Common myeloid progenitor, CD34-positive (primary cell): ENCODE measurements at regions not wholly inside any gene's neighbourhood (a gene's known extent, or its start where the extent isn't known, plus 50 kb on each side); places are given as distances from the start of the nearest gene placed in this dataset.
"Not testable (repeated sequence)": the region's sequence is repeated elsewhere in the genome, so short reads cannot be mapped to it uniquely, and the experiment has no call there.

Experiments used
- CTCF ChIA-PET: fragments of 350-600 bp; sonication (Branson Sonifier 250); formaldehyde crosslinking; loops from one replicate; lab custom pipeline; 2021; ENCODE audit warnings: antibody characterized with exemption; lab: Charles Lee
- POLR2A ChIA-PET: fragments of 350-600 bp; sonication (Branson Sonifier 250); formaldehyde crosslinking; loops from one replicate; lab custom pipeline; 2021; ENCODE audit warnings: antibody characterized with exemption; lab: Charles Lee
- DNase-seq, 3 donors: peaks; one replicate each; pipeline versions ENCODE4 v3.0.0 to v3.0.0-alpha.2; 2013
- H3K27ac ChIP-seq, 2 experiments: 1 replicate in 1 of 2; 2 replicates in 1 of 2; pipeline ENCODE4 v1.7.0; 2013; ENCODE audit warnings: inconsistent platforms in 2 of 2, low read length in 2 of 2, mild to moderate bottlenecking in 2 of 2, low read depth in 1 of 2, moderate library complexity in 1 of 2; ENCODE audit not compliant: severe bottlenecking in 2 of 2, insufficient read depth in 1 of 2, poor library complexity in 1 of 2
- H3K27me3 ChIP-seq, 5 experiments: replicated peaks in 2 of 5; 1 replicate in 3 of 5; 2 replicates in 2 of 5; pipeline versions ENCODE4 v1.6.1 to v1.7.0; 2013; ENCODE audit warnings: low read length in 4 of 5, mild to moderate bottlenecking in 2 of 5, moderate library complexity in 2 of 5, inconsistent platforms in 1 of 5; ENCODE audit not compliant: insufficient read depth in 5 of 5, control insufficient read depth in 4 of 5
- H3K36me3 ChIP-seq, 4 experiments: 1 replicate in 2 of 4; 2 replicates in 2 of 4; pipeline versions ENCODE4 v1.6.1 to v1.7.0; 2013; ENCODE audit warnings: low read length in 3 of 4, control low read depth in 1 of 4, mild to moderate bottlenecking in 1 of 4; ENCODE audit not compliant: control insufficient read depth in 4 of 4, insufficient read depth in 4 of 4
- H3K4me1 ChIP-seq, 4 experiments: 1 replicate in 3 of 4; 2 replicates in 1 of 4; pipeline versions ENCODE4 v1.6.1 to v1.7.1; 2013; ENCODE audit warnings: low read length in 3 of 4, mild to moderate bottlenecking in 3 of 4, control low read depth in 1 of 4, inconsistent platforms in 1 of 4, moderate library complexity in 1 of 4; ENCODE audit not compliant: control insufficient read depth in 4 of 4, insufficient read depth in 4 of 4; ENCODE audit errors: control extremely low read depth in 1 of 4
- H3K4me3 ChIP-seq, 7 experiments: 1 replicate in 4 of 7; 2 replicates in 3 of 7; pipeline versions ENCODE4 v1.5.1 to v1.7.0; 2013; ENCODE audit warnings: mild to moderate bottlenecking in 7 of 7, low read length in 6 of 7, moderate library complexity in 6 of 7, inconsistent platforms in 2 of 7, low read depth in 2 of 7, control low read depth in 1 of 7; ENCODE audit not compliant: insufficient read depth in 4 of 7, control insufficient read depth in 1 of 7; ENCODE audit errors: extremely low read depth in 1 of 7
- H3K9me3 ChIP-seq, 5 experiments: 1 replicate in 4 of 5; 2 replicates in 1 of 5; pipeline versions ENCODE4 v1.6.1 to v1.7.1; 2013; ENCODE audit warnings: low read length in 4 of 5, mild to moderate bottlenecking in 2 of 5, inconsistent platforms in 1 of 5, low read depth in 1 of 5, moderate library complexity in 1 of 5; ENCODE audit not compliant: control insufficient read depth in 4 of 5, insufficient read depth in 2 of 5; ENCODE audit errors: control extremely low read depth in 1 of 5
- WGBS: methylation state at CpG from one replicate; pipeline ENCODE4 v1.1.5; 2013; ENCODE audit not compliant: insufficient coverage; 5-methylcytosine and 5-hydroxymethylcytosine counted together

GRCh38 chr13:78060966-78061365 lies 142.3 kb upstream of the EDNRB start:
- DNase-seq, result no peak
- POLR2A ChIA-PET, result interaction anchor here (0.7 kb wide), 1 partner anchor 30 kb away, joined by 5 read pairs; no protein-coding TSS in a partner anchor
- Histone ChIP-seq H3K4me3 (no peak overlapping the region), H3K9me3 (peaks cover 0 to 9% (median 5%) of the 10 kb centered on the region in 5 experiments), H3K4me1 (no peaks in the 10 kb centered on the region), H3K36me3 (no peaks in the 10 kb centered on the region), H3K27me3 (no peaks in the 10 kb centered on the region), H3K27ac (no peak overlapping the region)
- CTCF ChIA-PET, result no interaction called here
- WGBS, result 86% methylated on average over 3 of the region's 6 CpGs

DNA sequence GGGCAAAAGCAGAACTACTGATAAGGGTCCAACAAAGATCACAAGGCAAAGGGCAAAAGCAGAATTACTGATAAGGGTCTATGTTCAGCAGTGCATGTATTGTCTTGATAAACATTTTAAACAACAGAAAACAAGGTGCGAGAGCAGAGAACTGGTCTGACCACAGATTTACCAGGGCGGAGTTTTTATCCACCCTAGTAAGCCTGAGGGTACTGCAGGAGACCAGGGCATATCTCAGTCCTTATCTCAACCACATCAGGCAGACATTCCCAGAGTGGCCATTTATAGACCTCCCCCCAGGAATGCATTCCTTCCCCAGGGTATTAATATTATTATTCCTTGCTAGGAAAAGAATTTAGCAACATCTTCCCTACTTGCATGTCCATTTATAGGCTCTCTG lies 138.2 kb upstream of the EDNRB start:
- H3K4me1 ChIP-seq, CTCF ChIA-PET, H3K27me3 ChIP-seq, POLR2A ChIA-PET, H3K27ac ChIP-seq, H3K4me3 ChIP-seq, H3K36me3 ChIP-seq: not testable (repeated sequence)
- peaks cover 0 to 12% (median 5%) of the 10 kb centered on the region in 5 experiments for H3K9me3 ChIP-seq
- WGBS, result no CpG with 5 or more reads among the region's 2 CpGs
- peak in 2 of 3 donors; percentile 7 to 9 for DNase-seq

- Histone ChIP-seq H3K27me3 (no peaks in the 10 kb centered on the region), H3K9me3 (peaks cover 0 to 12% (median 5%) of the 10 kb centered on the region in 5 experiments), H3K27ac (no peak overlapping the region), H3K4me3 (no peak overlapping the region), H3K4me1 (no peaks in the 10 kb centered on the region), H3K36me3 (no peaks in the 10 kb centered on the region)
- CTCF ChIA-PET, result no interaction called here
- DNase-seq, result no peak
- POLR2A ChIA-PET, result no interaction called here
- WGBS, result 100% methylated on average over 2 of the region's 3 CpGs
Measured at GRCh38 chr13:78054157-78054556, 135.5 kb upstream of the EDNRB start.

DNA sequence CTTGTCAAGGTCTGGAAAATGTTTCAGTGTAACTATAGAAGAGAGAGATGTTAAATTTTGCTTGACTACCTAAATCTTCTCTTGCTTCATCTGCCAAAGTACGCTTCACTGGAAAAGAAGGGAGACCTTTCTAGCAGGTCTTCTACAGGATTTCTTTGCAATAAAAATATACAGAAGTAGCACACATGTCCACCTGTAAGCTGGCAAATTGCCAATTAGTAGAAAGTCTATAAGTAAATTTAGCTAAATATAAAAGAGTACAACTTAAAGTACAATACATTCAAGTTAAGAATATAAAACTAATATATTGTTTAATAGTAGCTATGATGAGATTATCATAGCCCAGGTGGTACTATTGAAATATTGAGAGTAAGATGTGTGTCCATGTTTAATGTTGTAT lies 128.5 kb upstream of the EDNRB start:
- ChIA-PET POLR2A (no interaction called here), CTCF (no interaction called here)
- H3K27ac ChIP-seq, result no peak overlapping the region
- no peaks in the 10 kb centered on the region for H3K27me3 ChIP-seq
- H3K4me3 ChIP-seq, result no peak overlapping the region
- no peaks in the 10 kb centered on the region for H3K36me3 ChIP-seq
- DNase-seq, result no peak
- no peaks in the 10 kb centered on the region for H3K4me1 ChIP-seq
- WGBS, result 100% methylated on average over 1 of the region's 1 CpG
- no peaks in the 10 kb centered on the region for H3K9me3 ChIP-seq

- no peaks in the 10 kb centered on the region for H3K9me3 ChIP-seq
- WGBS, result 100% methylated on average over 1 of the region's 2 CpGs
- H3K27ac ChIP-seq, result no peak overlapping the region
- no peaks in the 10 kb centered on the region for H3K36me3 ChIP-seq
- DNase-seq, result no peak
- H3K4me1 ChIP-seq, result no peaks in the 10 kb centered on the region
- POLR2A ChIA-PET, result no interaction called here
- H3K27me3 ChIP-seq, result no peaks in the 10 kb centered on the region
- H3K4me3 ChIP-seq, result no peak overlapping the region
- CTCF ChIA-PET, result no interaction called here
Measured at GRCh38 chr13:78046331-78046730, 127.7 kb upstream of the EDNRB start.

DNA sequence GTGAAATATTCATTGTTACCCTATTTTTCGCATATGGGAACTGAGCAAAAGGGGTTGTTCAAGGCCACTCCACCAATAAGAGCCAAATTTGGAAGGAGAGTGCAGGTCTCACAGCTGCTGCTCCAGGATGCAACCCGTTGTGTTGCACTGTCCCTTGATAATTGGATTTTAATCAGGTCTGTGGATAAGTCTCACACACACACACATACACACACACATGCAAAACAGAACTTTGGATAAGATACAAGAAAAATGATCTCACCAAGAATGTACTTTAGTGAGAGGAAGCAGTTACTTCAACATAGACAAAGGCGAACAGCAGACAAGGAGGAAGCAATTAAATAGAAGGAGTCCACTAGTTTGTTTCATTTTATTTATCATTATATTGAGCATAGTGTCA lies 127.3 kb upstream of the EDNRB start:
- DNase-seq, result peak in 1 of 3 donors; percentile 2
- CTCF ChIA-PET, result no interaction called here
- 100% methylated on average over 1 of the region's 3 CpGs for WGBS

GRCh38 chr13:78041366-78041765 lies 122.7 kb upstream of the EDNRB start:
- POLR2A ChIA-PET, H3K9me3 ChIP-seq, H3K27ac ChIP-seq, H3K36me3 ChIP-seq, H3K4me1 ChIP-seq, CTCF ChIA-PET, H3K4me3 ChIP-seq, H3K27me3 ChIP-seq, DNase-seq: not testable (repeated sequence)
- WGBS, result 100% methylated on average over 2 of the region's 3 CpGs

More for the DNA sequence above, 127.3 kb upstream of the EDNRB start:
- H3K36me3 ChIP-seq, result no peaks in the 10 kb centered on the region
- POLR2A ChIA-PET, result no interaction called here
- H3K4me1 ChIP-seq, result no peaks in the 10 kb centered on the region
- H3K27me3 ChIP-seq, result no peaks in the 10 kb centered on the region
- no peaks in the 10 kb centered on the region for H3K9me3 ChIP-seq
- no peak overlapping the region for H3K4me3 ChIP-seq
- no peak overlapping the region for H3K27ac ChIP-seq
